ENCODE measurements at regions not wholly inside any gene's neighbourhood (a gene's known extent, or its start where the extent isn't known, plus 50 kb on each side); places are given as distances from the start of the nearest gene placed in this dataset.

- Histone ChIP-seq H3K4me3 (ENCODE audit: low read depth, low read length) (no peak overlapping the region), H3K36me3 (no peaks in the 10 kb centered on the region), H3K4me1 (no peaks in the 10 kb centered on the region), H3K27me3 (no peaks in the 10 kb centered on the region), H3K9me3 (no peaks in the 10 kb centered on the region)
- DNase-seq, result no peak
- TF ChIP-seq CTCF (IDR thresholded peaks at IDR 0.05; ENCODE audit: low read depth, low read length), result no peak
Observed at GRCh38 chr4:14915018-14915417, 87.3 kb upstream of the CPEB2 start.

- Histone ChIP-seq H3K4me1 (no peaks in the 10 kb centered on the region), H3K36me3 (no peaks in the 10 kb centered on the region), H3K4me3 (ENCODE audit: low read depth, low read length) (no peak overlapping the region), H3K9me3 (no peaks in the 10 kb centered on the region), H3K27me3 (no peaks in the 10 kb centered on the region)
- DNase-seq, result no peak
- no peak for TF ChIP-seq CTCF (IDR thresholded peaks at IDR 0.05; ENCODE audit: low read depth, low read length)
Observed at GRCh38 chr4:14916554-14917297, 85.6 kb upstream of the CPEB2 start.

GRCh38 chr4:14917298-14917633 lies 85.0 kb upstream of the CPEB2 start:
- no peak for TF ChIP-seq CTCF (IDR thresholded peaks at IDR 0.05; ENCODE audit: low read depth, low read length)
- Histone ChIP-seq H3K27me3 (no peaks in the 10 kb centered on the region), H3K36me3 (no peaks in the 10 kb centered on the region), H3K9me3 (no peaks in the 10 kb centered on the region), H3K4me3 (ENCODE audit: low read depth, low read length) (no peak overlapping the region), H3K4me1 (no peaks in the 10 kb centered on the region)
- no peak for DNase-seq

GRCh38 chr4:14918336-14918735 lies 83.9 kb upstream of the CPEB2 start:
- Histone ChIP-seq H3K36me3 (no peaks in the 10 kb centered on the region), H3K4me3 (ENCODE audit: low read depth, low read length) (no peak overlapping the region), H3K27me3 (no peaks in the 10 kb centered on the region), H3K9me3 (no peaks in the 10 kb centered on the region), H3K4me1 (no peaks in the 10 kb centered on the region)
- TF ChIP-seq CTCF (IDR thresholded peaks at IDR 0.05; ENCODE audit: low read depth, low read length), result no peak
- DNase-seq, result no peak

- no peaks in the 10 kb centered on the region for H3K36me3 ChIP-seq
- no peak for TF ChIP-seq CTCF (IDR thresholded peaks at IDR 0.05; ENCODE audit: low read depth, low read length)
Observed at GRCh38 chr4:14919785-14920184, 82.5 kb upstream of the CPEB2 start.

GRCh38 chr4:14920237-14920636 lies 82.0 kb upstream of the CPEB2 start:
- H3K4me1 ChIP-seq, result no peaks in the 10 kb centered on the region
- H3K36me3 ChIP-seq, result no peaks in the 10 kb centered on the region
- no peak overlapping the region for H3K4me3 ChIP-seq (ENCODE audit: low read depth, low read length)
- H3K9me3 ChIP-seq, result no peaks in the 10 kb centered on the region
- no peak for DNase-seq
- H3K27me3 ChIP-seq, result no peaks in the 10 kb centered on the region
- no peak for TF ChIP-seq CTCF (IDR thresholded peaks at IDR 0.05; ENCODE audit: low read depth, low read length)

More at GRCh38 chr4:14919785-14920184, 82.5 kb upstream of the CPEB2 start:
- no peak overlapping the region for H3K4me3 ChIP-seq (ENCODE audit: low read depth, low read length)
- no peaks in the 10 kb centered on the region for H3K27me3 ChIP-seq
- H3K4me1 ChIP-seq, result no peaks in the 10 kb centered on the region
- H3K9me3 ChIP-seq, result no peaks in the 10 kb centered on the region
- no peak for DNase-seq

Data from BE2C (cell line).